HG02852 (cell line): ENCODE measurements at regions not wholly inside any gene's neighbourhood (a gene's known extent, or its start where the extent isn't known, plus 50 kb on each side); places are given as distances from the start of the nearest gene placed in this dataset.
"Not testable (repeated sequence)": the region's sequence is repeated elsewhere in the genome, so short reads cannot be mapped to it uniquely, and the experiment has no call there.

Experiments used
- ATAC-seq: cut with Tn5 transposase; IDR thresholded peaks from one replicate; pipeline ENCODE4 v1.9.1; 2021; ENCODE audit warnings: mild to moderate bottlenecking, moderate library complexity; ENCODE audit not compliant: unreplicated experiment

- no peak for ATAC-seq
Observed at GRCh38 chr1:189216886-189217285, 1260.8 kb downstream of the BRINP3 start.

- ATAC-seq, result no peak
Observed at GRCh38 chr1:189217646-189218045, 1260.0 kb downstream of the BRINP3 start.

GRCh38 chr1:189220750-189221149, 1256.9 kb downstream of the BRINP3 start:
- no peak for ATAC-seq

GRCh38 chr1:189225794-189226145, 1251.9 kb downstream of the BRINP3 start:
- ATAC-seq, result not testable (repeated sequence)

GRCh38 chr1:189226779-189227178, 1250.9 kb downstream of the BRINP3 start:
- no peak for ATAC-seq

DNA sequence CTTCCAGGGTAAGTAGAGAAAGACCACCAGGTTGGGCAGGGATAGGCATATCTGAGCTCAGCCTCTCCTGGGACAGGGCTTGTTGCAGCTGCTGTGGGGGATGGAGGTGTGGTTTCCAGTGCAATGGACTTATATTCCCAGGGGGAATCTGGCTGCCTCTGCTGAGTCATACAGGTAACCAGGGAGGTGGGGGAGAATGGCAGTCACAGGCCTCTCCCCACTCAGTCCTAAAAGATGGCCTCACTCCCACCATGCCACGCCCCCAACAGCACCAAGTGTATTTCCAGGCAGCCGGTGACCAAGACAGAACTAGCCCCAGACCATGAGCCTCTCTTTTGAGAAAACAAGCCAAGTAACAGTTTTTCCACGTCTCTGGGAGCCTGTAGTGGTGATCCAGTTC, 1240.7 kb downstream of the BRINP3 start:
- no peak for ATAC-seq

- ATAC-seq, result no peak
Observed at GRCh38 chr1:189253601-189254350, 1223.9 kb downstream of the BRINP3 start.

GRCh38 chr1:189261128-189261527, 1216.5 kb downstream of the BRINP3 start:
- ATAC-seq, result not testable (repeated sequence)

GRCh38 chr1:189269011-189269410, 1208.7 kb downstream of the BRINP3 start:
- no peak for ATAC-seq

DNA sequence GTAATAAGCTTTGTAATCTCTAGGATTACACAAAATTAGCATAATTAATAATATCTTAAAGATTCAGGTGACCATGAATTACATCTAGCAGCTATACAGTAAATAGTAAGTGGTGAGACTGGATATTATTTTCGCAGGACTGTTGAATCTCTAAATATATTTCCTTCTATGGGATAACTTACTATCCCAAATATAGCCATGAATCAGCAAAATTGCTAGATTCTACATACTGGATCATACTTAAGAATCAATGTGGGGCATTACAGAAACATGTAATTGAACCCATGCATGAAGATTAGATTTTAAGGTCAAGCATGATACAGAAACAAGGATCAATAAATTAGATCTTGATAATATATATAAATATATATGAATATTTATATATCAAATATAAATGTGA, 1203.4 kb downstream of the BRINP3 start:
- no peak for ATAC-seq

DNA sequence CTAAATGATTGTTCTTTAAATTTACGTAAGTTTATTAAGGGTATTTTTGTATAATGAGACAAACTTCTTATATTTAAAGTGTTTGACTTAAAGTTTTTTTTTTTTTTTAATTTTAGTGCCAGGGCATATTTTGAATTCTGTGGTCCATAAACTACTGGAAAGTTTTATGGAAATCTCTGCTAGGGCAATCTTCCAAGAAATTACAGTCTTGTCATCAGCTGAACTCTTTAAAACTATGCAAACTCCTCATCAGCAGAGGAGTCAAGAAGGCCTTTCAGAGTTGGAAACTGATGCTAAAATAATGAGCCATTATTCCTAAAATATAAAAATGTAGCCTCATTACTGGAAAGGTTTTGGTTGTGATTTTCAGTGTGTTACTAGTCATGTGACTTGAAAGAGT, 1201.9 kb downstream of the BRINP3 start:
- ATAC-seq, result no peak

GRCh38 chr1:189289346-189289745, 1188.3 kb downstream of the BRINP3 start:
- ATAC-seq, result no peak

DNA sequence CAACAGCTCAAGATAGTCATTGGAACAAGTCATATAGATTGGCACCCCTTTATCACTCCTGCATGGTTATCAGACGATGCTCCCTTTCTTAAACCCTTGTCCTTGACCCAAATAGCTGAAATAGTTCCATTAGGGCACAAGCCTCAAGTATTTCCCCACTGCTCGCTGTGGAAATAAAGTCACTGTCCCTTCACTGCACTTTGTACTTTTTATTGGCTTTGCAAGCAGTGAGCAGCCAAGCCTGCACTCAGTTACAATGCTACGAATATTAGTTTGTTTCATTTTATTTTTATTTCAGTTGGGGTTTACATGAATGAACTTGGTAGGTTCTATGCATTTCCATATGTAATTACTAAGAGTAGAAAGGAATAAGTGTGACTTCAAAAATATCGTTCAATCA, 1176.4 kb downstream of the BRINP3 start:
- no peak for ATAC-seq

- no peak for ATAC-seq
Observed at GRCh38 chr1:189305279-189305678, 1172.4 kb downstream of the BRINP3 start.

- no peak for ATAC-seq
Observed at GRCh38 chr1:189311915-189312314, 1165.7 kb downstream of the BRINP3 start.

DNA sequence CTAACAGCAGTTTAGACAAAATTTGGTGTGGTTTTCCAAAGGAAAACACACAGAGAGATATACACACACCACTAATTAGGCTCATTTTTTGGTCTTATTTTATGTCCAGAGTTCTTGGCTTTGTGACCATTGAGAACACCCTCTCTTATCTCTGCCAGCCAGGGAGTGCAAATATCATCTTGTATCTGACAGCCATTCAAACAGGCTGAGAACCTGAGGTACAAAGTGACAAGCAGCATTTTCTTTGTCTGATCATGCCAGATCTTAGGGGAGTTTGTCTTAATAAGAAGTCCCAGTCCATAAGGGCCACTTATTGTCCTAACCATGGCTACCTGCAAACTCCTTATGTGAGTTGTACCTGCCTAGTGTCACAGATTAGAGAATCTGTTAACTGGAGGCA, 1165.2 kb downstream of the BRINP3 start:
- ATAC-seq, result no peak

- no peak for ATAC-seq
Observed at GRCh38 chr1:189313488-189313887, 1164.2 kb downstream of the BRINP3 start.

DNA sequence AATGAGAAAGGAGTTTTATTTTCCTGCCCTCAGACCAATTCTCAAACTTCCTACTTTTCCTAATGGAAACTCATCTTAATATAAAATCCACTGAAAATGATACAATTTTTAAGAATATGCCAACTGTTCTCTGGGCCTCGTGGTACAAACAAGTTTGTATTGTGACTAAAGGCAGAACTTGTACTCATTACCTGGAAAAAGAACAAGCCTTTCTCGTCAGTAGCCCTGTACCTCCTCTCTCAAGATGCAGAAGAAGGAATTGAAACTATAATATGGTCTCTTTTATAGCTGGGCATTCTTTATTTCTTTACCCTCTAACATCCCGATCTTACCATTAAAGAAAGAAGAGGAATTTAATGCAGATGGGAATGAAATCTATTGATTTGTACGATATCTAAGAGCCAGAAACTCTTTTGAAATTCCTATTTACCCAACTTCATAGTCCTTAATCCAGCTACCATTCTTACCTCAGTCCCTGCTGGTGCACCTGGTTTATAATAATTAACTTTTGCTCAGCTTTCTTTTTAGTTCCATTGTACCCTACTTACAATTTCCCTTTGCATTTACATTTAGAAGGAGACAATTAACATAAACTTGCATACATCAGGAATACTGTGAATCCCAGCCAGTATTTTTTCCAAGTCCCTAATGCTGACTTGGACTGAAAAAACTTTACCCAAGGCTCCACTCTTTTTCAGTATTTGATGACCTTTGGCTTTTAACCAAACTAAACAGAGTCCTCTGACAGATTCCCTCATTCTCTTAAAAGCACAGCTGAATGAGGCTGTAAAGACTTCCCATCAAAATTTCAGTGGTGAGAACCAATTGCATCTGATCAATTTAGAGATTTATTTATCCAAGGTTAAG, 1162.4 kb downstream of the BRINP3 start:
- no peak for ATAC-seq

DNA sequence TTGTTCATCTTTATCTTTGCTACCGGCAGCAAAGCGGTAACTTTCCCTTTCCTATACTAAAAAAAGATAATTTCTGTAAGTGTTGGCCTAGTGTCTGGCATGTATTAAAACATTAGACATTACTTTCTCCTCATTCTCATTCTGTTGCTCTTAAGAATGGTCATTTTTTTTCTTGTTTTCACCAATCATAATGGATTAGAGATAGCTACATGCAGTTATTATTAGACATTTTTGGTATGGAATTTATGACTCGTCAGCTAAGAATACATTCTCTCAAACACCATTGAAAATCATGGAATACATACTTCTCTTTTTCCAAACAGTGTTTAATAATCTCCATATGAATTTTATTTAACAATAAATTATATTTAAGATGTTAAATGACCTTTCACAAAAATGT, 1154.6 kb downstream of the BRINP3 start:
- ATAC-seq, result no peak

DNA sequence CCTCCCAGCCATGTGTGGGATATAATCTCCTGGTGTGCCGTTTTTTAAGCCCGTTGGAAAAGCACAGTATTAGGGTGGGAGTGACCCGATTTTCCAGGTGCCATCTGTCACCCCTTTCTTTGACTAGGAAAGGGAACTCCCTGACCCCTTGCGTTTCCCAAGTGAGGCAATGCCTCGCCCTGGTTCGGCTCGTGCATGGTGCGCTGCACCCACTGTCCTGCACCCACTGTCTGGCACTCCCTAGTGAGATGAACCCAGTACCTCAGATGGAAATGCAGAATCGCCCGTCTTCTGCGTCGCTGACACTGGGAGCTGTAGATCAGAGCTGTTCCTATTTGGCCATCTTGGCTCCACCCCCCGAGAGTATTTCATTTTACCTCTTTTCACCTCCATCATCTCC, 1146.6 kb downstream of the BRINP3 start:
- not testable (repeated sequence) for ATAC-seq

DNA sequence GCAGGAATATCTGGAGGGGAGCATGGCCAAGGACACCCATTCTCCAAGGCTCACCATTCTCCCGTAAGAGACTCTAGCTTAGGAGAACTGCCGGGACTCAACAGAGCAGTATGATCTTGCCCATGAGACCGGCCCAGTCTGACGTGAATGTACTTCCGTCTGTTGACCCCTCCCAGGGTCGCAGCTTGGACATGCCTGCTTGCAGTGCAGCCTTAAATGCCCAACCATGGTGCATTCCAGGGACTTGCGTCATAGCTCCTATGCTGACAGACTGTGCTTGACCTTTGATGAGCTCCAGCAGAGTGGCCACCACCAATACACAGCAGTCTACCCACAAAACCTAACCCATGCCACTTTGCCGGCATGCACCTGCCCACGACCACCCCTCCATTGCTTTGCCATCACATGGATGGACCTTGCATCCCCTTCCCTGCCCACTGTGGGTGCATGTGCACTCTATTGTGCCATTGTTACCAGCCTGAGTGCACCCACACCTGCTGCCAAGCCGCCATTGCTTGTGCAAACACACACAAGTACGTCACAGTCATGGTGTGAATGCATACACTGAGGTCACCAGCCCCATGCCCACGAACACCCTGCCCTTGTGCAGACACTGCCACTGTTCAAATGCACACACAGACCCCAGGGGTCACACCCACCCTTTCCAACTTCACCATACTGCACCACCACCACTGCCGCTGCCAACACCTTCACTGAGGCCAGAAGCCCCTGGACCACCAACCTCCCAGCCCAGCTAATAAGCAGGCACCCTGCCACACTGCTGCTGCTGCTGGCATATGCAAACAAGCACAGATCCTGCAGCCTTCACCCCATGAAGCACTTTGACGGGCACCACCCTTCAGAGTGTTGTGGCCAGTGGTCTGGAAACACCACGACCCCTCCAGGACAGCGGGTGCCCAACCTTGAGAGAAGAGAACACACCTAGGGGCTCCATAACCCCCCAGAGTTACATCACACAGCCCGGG, 1141.3 kb downstream of the BRINP3 start:
- no peak for ATAC-seq
